ENCODE measurements at regions not wholly inside any gene's neighbourhood (a gene's known extent, or its start where the extent isn't known, plus 50 kb on each side); places are given as distances from the start of the nearest gene placed in this dataset.
"Not testable (repeated sequence)": the region's sequence is repeated elsewhere in the genome, so short reads cannot be mapped to it uniquely, and the experiment has no call there.

DNA sequence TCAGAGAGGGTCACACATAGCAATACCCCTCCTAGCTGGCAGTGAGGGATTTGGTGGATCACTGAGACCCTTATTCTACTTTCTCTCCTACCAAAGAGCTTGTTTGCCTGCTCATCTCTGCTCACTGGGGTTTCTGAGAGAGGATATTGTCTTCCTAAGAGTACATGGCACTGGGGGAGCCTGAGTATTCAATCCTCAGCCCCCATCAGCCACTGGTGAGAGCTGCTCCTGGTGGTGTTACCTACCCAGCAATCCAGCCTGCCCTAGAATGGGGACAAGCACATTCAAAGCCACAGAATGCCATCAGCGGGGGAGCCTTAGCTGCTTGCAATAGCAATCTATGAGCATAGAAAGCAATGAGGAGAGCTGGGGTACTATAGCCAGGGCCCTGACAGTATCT lies 281.1 kb downstream of the WDR11 start:
- no peak for DNase-seq (ENCODE audit: low read depth in 3 of 3)

GRCh38 chr10:121133901-121134300 lies 282.7 kb downstream of the WDR11 start:
- no peak for DNase-seq (ENCODE audit: low read depth in 3 of 3)

- DNase-seq (ENCODE audit: low read depth in 3 of 3): no peak
These were observed 283.5 kb downstream of the WDR11 start for GRCh38 chr10:121134711-121135110.

DNA sequence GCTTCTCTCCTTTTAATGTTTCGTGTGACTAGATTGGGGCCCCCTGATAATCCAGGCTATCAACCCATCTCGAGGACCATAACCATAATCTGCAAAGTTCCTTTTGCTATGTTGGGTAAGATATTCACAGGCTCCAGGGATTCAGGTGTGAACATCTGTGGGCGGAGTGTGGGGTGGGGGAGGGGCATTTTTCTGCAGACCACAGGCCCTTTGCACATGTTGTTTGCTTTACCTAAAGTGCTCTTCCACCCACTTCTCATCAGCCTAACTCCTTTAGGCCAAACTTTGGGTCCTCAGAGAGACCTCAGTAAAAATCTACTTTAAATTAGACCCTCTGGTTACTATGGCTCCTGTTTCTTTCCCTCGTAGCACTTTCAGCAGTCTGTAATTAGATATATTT lies 284.4 kb downstream of the WDR11 start:
- DNase-seq (ENCODE audit: low read depth in 3 of 3): no peak

GRCh38 chr10:121137533-121137932 lies 286.4 kb downstream of the WDR11 start:
- no peak for DNase-seq (ENCODE audit: low read depth in 3 of 3)

DNA sequence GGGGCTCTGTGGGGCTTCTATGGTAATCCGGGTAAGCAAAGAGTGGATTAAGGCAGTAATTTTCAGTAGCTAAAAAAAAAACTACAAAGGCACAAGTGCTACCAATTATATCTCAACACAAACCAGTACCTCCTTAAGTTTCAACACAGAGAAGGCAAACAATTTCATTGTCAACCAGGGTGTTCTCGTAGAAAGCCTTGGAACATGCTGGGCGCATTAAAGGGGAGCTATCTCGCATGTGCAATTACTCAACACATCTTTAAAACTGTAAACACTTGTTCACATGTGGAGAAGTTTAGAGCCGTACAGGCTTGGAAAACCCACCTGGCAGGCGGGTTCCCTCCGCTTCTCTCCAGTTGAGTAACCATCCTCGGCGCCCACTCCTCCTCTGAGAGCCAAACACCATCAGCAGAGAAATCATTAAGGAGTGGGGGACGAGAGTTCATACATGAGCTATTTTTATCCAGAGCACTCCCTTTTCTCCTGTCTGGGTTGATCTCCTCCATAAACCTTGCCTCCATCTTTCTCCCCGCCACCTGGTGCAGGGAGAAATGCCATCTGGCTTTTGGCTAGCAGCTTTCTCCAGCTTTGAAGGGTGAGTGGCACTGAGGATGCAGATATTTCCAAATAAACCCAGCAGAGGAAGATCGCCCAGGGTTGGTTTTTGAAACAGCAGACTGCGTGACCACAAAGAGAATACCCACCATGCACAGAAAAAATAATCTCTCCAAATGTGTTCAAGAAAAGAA lies 287.1 kb downstream of the WDR11 start:
- no peak for DNase-seq (ENCODE audit: low read depth in 3 of 3)

DNA sequence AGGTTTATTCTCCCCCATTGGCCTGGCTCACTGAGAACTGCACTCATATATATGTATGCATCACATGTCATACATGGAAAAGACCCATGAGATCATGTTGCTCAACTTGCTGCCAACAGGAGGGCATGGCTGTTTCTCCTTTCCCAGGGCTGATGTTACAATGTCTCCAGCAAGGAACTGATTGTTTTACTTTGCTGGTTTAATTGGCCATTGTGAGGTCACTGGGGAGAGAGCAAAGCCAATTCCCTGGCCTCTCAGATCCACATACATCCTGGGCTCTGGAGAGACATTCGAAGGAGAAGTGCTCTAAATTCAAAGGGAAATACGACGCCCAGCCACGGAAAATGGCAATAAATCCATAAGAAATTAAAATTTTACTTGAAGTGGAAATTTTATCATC lies 287.8 kb downstream of the WDR11 start:
- no peak for DNase-seq (ENCODE audit: low read depth in 3 of 3)

GRCh38 chr10:121145802-121146395 lies 294.7 kb downstream of the WDR11 start:
- DNase-seq (ENCODE audit: low read depth in 3 of 3): not testable (repeated sequence)

DNA sequence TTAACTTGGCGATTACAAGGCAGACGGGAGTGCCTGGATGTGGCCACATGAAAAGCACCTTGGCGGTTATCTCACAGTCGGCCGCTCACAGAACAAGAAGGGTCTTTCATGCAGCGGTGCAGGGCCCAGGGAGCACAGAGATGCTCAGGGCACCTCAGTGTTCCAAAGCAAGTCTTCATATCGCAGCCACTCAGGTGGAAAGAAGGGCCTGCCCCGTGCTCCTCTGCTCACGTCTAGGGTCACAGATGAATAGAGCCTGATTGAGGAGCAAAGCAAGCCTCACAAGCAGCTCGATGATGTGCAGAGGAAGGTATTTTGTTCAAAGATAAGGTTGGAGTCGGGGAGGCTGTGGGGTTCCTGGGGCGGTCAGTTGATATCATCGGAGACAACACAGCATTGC lies 297.8 kb downstream of the WDR11 start:
- DNase-seq (ENCODE audit: low read depth in 3 of 3): no peak

DNA sequence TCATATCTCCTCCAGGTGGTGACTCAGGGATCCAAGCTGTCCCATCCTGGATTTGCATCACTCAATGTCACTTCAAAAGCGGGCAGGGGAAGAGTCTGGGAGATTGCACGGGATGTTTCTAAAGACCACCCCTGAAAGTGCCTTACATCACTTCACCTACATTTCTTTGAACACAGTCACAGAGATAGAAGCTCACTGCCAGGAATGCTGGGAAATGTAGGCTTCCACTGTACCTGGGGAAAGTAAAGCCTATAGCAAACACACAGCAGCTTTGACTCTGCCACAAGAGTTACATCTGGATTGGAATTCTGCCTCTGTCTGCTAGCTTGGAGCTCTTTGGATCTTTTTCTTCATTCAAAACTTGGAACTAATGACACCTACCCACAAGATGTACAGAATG lies 300.9 kb downstream of the WDR11 start:
- no peak for DNase-seq (ENCODE audit: low read depth in 3 of 3)

DNA sequence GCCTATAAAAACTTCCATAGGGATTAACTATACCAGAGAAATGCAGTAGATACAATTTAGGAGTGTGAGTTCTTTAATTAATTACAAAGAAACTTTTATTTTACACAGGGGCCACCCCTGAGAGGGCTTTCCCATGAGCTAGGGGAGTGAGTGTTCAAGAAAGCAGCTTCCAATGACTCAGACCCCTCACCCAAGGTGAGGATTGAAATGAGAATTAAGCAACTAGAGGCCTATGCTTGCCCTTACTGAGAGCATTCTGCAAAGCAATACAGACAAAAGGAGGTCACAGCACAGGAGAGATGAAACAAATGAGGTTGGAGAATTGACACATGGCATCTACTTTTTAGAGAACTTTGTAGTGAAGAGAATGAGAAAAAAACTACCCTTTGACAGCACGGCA lies 301.8 kb downstream of the WDR11 start:
- no peak for DNase-seq (ENCODE audit: low read depth in 3 of 3)

DNA sequence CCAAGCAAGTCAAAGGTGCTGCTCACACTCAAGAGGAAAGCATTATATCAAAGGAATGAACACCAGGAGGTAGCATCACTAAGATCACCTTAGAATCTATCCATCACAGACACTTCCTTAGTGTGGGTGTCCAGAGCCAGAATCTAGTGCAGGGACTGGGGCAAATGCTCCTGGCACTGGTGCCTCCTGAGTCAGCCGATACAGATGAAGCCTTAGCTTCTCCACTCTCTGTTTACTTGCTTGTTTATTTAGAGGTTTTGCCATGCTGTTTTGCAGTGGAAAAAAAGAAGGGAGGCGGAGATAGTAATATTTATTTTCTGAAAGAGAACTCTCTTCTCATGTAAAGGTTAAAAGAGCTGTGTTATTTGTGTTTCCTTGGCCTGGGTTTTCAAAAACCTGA lies 303.1 kb downstream of the WDR11 start:
- DNase-seq (ENCODE audit: low read depth in 3 of 3): no peak

GRCh38 chr10:121154846-121155245 lies 303.7 kb downstream of the WDR11 start:
- no peak for DNase-seq (ENCODE audit: low read depth in 3 of 3)

DNA sequence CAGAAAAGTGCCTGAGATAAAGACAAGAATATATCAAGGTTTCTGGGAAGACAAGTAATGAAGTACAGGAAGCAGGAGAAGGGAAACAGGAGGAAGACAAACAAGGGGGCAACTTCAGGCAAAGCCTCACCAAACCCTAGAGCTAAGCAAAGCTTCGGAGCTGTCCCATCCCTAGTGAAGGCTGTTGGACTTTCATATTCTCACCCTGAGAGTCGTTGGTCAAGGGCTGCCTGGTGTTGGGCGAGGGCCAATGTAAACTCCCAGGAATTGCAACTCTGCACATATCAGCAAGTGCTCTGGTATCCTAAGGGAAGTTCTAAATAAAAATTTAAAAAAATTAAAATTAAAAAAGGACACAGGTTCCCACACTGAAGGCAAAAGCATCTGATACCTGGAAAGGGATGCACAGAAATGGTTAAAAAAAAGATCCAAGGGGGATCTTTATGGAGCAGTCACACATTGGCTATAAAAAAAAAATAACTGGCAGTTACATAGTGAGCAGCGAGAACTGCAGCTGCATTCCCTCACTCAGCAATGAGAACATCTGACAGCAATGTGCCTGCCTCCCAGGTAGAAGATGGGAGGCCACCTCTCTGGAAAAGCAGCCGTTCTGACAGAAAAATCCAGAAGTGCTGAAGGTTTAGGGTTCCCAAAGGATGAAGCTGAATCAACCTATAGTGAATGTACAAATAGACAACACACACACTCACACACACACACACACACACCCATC lies 304.7 kb downstream of the WDR11 start:
- DNase-seq (ENCODE audit: low read depth in 3 of 3): no peak

DNA sequence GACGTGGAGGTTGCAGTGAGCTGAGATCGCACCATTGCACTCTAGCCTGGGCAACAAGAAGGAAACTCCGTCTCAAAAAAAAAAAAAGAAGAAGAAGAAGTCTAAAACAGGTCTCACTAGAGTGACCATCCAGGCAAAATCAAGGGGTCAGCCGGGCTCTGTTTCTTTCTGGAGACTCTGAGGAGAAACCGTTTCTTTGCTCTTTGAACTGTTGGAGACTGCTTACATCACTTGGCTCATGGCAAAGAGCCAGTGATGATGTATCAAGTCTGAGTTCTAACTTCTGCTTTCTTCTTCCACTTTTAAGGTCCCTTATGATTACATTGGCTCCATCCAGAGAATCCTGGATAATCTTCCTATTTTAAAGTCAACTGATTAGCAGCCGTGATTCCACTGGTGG lies 306.8 kb downstream of the WDR11 start:
- no peak for DNase-seq (ENCODE audit: low read depth in 3 of 3)

- DNase-seq (ENCODE audit: low read depth in 3 of 3): no peak
These were observed 307.9 kb downstream of the WDR11 start for GRCh38 chr10:121158988-121159579.

DNA sequence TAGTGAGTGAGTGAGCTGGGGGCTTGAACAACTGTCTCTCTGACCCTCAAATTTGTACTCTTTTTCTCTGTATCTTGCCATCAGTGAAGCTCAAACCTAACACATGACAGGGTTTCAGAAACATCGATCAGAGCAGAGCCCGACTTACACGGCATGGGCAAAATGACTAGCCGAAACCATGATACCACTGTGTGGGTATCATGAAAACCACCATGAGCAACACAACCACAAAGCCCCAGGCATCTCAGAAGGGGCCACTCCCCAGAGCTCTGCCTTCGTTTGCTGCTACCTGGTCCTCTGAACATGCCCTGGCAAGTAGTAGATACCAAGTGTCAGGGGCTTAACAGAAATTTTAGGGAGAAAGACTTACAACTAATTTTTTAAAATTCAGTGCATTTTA lies 308.5 kb downstream of the WDR11 start:
- DNase-seq (ENCODE audit: low read depth in 3 of 3): no peak

DNA sequence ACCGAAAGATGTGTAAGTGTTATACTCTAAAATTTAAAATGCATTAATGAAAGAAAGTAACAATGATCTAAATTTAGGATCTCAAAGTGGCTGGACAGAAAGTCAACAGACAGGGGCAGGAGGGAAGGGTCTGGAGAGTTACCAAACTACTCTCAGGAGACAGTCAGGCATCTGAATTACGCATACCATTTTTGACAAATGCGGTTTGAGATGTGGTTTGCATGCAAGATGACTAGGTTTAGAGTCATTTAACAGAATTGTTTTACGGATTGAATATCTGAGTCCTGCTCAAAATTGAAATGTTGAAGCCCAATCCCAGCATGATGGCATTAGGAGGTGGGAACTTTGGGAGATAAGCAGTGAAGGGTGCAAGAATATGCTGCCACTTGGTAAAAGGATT lies 314.1 kb downstream of the WDR11 start:
- DNase-seq (ENCODE audit: low read depth in 3 of 3): no peak

DNA sequence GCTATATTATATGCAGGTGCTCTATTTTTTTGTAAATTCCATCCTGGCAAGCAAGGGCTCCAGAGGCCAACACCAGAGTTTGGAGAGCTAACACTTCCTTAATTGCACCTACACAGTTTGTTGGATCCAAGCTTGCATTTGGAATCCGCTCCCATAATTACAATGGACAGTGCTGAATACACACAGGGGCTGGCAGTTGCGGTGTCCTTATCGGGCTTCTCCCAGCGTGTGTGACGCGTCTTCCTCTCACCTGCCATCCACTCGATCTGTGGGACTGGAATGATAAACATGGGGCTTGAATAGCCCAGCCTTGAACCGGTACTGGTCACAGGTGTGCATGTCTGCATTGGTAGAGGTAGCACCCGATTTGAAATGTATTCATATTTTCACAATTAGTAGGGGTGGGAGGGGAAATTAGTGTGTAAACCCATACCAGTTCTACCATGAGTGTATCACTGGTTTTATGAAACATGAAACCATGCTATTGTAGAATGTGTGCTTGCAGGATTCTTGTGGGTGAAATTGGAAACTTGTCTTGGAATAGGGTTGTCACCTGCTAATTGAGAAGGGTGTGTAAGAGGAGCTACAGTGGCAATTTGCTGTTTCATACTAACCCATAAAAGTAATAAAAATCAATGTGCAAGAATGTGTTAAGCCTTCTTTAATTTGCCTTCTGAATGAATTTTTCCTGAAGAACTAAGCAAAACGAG lies 316.5 kb downstream of the WDR11 start:
- DNase-seq (ENCODE audit: low read depth in 3 of 3): no peak

- no peak for DNase-seq (ENCODE audit: low read depth in 3 of 3)
These were observed 317.5 kb downstream of the WDR11 start for GRCh38 chr10:121168545-121169216.

DNA sequence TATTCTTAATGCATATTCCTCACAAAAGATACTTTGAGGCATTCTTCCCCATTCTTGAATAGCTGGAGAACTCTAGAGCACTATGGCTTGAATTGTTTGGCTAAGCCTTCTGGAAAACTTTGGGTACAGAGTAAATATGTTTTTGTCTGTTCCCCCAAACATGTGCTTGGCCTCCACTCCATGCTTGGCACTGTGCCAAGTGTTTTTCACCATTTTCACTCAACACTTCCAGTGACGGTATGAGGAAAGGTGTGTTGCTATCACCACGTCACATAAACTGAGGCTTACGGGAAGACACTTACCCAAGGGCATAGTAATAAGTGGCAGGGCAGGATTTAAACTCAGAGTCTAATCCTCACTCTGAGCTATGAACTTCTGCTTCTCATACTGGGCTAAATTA lies 318.2 kb downstream of the WDR11 start:
- DNase-seq (ENCODE audit: low read depth in 3 of 3): no peak

Data from stimulated activated CD4-positive, alpha-beta T cell treated with anti-CD3 and anti-CD28 coated beads, TNF-alpha, amount 100 ng/mL, for 24 hours (primary cell).